HFFc6 (cell line): ENCODE measurements at regions not wholly inside any gene's neighbourhood (a gene's known extent, or its start where the extent isn't known, plus 50 kb on each side); places are given as distances from the start of the nearest gene placed in this dataset.

Source experiments
- DNase-seq: peaks from one replicate; pipeline ENCODE4 v3.0.0-alpha.2; 2018
- H3K27ac Mint-ChIP-seq: 2 replicates; pipeline ENCODE4 v1.8.0; 2020; ENCODE audit warnings: mild to moderate bottlenecking, mixed read lengths
- H3K27me3 Mint-ChIP-seq: 2 replicates; pipeline ENCODE4 v1.8.0; 2021; ENCODE audit warnings: mild to moderate bottlenecking, moderate library complexity, mixed read lengths; ENCODE audit not compliant: insufficient read depth
- H3K36me3 Mint-ChIP-seq: 2 replicates; pipeline ENCODE4 v1.8.0; 2021; ENCODE audit warnings: low read depth, mixed read lengths
- H3K4me1 Mint-ChIP-seq: 2 replicates; pipeline ENCODE4 v1.8.0; 2020; ENCODE audit warnings: low read depth, mixed read lengths
- H3K4me3 Mint-ChIP-seq: 2 replicates; pipeline ENCODE4 v1.8.0; 2020; ENCODE audit warnings: mild to moderate bottlenecking, moderate library complexity, mixed read lengths
- H3K9me3 Mint-ChIP-seq: 2 replicates; pipeline ENCODE4 v1.8.0; 2020; ENCODE audit warnings: mild to moderate bottlenecking, mixed read lengths
- TF ChIP-seq, protein P1 (sequence below): fragments of 200-600 bp; sonication (generic); IDR thresholded peaks from 2 replicates; pipeline ENCODE4 v1.5.0; 2021; ENCODE audit warnings: antibody characterized with exemption, mild to moderate bottlenecking

DNA sequence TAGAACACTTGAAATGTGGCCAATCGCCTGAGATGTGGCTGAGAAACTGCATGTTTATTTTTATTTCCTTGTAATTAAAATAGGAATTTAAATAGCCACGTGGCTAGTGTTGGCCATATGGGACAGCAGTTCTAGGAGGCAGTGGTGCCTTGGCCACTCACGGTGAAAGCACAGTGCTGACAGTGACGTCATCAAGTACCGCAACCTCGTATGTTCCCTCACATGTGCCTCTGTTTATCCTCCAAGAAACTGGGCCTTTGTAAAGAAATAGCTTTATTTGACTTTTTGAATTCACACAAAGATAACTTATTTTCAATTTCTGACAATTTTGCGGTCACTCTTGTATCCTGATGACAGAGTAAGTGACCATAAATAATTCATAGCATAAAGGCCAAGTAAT, 575.0 kb downstream of the DCDC2C start:
- TF ChIP-seq, protein P1, sequence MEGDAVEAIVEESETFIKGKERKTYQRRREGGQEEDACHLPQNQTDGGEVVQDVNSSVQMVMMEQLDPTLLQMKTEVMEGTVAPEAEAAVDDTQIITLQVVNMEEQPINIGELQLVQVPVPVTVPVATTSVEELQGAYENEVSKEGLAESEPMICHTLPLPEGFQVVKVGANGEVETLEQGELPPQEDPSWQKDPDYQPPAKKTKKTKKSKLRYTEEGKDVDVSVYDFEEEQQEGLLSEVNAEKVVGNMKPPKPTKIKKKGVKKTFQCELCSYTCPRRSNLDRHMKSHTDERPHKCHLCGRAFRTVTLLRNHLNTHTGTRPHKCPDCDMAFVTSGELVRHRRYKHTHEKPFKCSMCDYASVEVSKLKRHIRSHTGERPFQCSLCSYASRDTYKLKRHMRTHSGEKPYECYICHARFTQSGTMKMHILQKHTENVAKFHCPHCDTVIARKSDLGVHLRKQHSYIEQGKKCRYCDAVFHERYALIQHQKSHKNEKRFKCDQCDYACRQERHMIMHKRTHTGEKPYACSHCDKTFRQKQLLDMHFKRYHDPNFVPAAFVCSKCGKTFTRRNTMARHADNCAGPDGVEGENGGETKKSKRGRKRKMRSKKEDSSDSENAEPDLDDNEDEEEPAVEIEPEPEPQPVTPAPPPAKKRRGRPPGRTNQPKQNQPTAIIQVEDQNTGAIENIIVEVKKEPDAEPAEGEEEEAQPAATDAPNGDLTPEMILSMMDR = no peak
- DNase-seq = no peak
- H3K27ac Mint-ChIP-seq = no peak overlapping the region
- no peak overlapping the region for H3K4me3 Mint-ChIP-seq
- no peaks in the 10 kb centered on the region for H3K27me3 Mint-ChIP-seq
- peaks cover 4% of the 10 kb centered on the region; the same call in 1 of the 2 replicates for H3K36me3 Mint-ChIP-seq
- no peaks in the 10 kb centered on the region for H3K4me1 Mint-ChIP-seq
- H3K9me3 Mint-ChIP-seq = peaks cover 47% of the 10 kb centered on the region

DNA sequence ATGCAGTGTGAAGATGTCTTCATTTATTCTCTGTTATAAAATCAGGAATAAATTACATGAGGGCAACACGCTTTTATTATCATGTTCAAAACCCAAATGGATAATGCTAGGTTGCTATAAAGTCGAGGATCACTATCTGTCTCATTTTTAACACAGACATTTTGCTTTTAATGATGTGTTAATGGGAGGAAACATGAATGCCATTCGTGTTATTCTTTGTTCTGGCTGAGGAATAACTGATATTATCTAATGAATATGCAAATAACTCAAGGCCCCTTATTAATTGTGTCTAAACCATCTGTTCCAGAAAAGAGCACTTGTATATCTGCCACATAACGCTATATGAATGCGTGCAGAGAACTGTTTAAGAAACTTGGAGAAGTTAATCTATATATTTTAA, 576.1 kb downstream of the DCDC2C start:
- H3K4me3 Mint-ChIP-seq = no peak overlapping the region
- TF ChIP-seq, protein P1 = no peak
- no peaks in the 10 kb centered on the region; the same call in 1 of the 2 replicates for H3K27me3 Mint-ChIP-seq
- DNase-seq = no peak
- H3K36me3 Mint-ChIP-seq = peaks cover 4% of the 10 kb centered on the region; the same call in 1 of the 2 replicates
- H3K27ac Mint-ChIP-seq = no peak overlapping the region
- H3K4me1 Mint-ChIP-seq = no peaks in the 10 kb centered on the region
- peaks cover 50% of the 10 kb centered on the region for H3K9me3 Mint-ChIP-seq

DNA sequence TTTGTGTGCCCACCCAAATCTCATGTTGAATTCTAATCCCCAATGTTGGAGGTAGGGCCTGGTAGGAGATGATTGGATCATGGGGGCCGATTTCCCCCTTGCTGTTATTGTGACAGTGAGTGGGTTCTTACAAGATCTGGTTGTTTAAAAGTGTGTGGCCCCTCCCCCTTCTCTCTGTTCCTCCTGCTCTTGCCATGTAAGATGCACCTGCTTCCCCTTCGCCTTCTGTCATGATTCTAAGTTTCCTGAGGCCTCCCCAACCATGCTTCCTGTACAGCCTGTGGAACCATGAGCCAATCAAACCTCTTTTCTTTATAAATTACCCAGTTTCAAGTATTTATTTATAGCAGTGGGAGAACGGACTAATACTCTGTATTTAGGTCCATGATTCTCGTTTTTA, 588.1 kb downstream of the DCDC2C start:
- H3K27me3 Mint-ChIP-seq = no peaks in the 10 kb centered on the region; the same call in 1 of the 2 replicates

DNA sequence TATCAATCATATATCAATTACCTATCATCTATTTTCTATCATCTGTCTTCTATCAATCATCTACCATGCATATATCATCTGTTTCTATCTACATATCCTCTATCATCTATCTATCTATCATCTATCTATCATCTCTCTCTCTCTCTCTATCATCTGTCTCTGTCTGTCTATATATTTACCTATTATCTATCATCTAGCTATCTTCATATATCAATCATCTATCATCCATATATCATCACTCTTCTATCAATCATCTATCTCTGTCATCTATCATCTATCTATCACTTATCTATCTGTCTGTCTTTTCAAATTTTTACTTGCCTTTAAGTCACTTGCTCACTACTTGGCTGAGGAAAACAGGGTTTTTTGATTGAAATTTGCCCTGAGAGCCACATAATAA, 592.3 kb downstream of the DCDC2C start:
- DNase-seq = no peak
- Mint-ChIP-seq H3K4me1 (no peaks in the 10 kb centered on the region), H3K27ac (no peak overlapping the region), H3K4me3 (no peak overlapping the region), H3K27me3 (no peaks in the 10 kb centered on the region; the same call in 1 of the 2 replicates), H3K36me3 (0 out of 2 replicates have a peak, but pooled peaks cover 5% of the 10 kb centered on the region), H3K9me3 (peaks cover 47% of the 10 kb centered on the region)
- TF ChIP-seq, protein P1 = no peak

More for the DNA sequence above, 588.1 kb downstream of the DCDC2C start:
- H3K4me1 Mint-ChIP-seq = no peaks in the 10 kb centered on the region
- H3K27ac Mint-ChIP-seq = no peak overlapping the region
- H3K9me3 Mint-ChIP-seq = peaks cover 40% of the 10 kb centered on the region
- no peak overlapping the region for H3K4me3 Mint-ChIP-seq
- 0 out of 2 replicates have a peak, but pooled peaks cover 5% of the 10 kb centered on the region for H3K36me3 Mint-ChIP-seq
- DNase-seq = no peak
- TF ChIP-seq, protein P1 = no peak

DNA sequence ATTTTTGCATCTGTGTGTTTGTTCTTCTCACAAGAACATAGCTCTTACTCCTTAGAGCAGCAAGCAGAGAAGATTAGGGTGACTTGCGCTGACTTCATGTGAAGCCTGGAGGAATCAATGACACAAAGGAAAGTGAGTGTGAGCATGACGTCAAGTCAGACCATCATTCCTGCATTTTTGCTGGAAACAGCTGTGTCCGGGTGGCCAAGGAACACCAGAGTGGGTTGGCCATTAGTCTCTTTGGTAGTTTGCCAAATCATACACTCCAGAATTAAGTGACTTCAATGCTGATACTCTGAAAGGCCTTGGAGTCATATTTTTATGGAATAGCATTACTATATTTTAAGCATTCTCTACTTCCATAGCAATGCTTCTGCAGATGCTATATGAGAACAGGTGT, 597.2 kb downstream of the DCDC2C start:
- no peaks in the 10 kb centered on the region for H3K4me1 Mint-ChIP-seq
- H3K27ac Mint-ChIP-seq = no peak overlapping the region
- no peaks in the 10 kb centered on the region for H3K36me3 Mint-ChIP-seq
- TF ChIP-seq, protein P1 = no peak
- H3K27me3 Mint-ChIP-seq = no peaks in the 10 kb centered on the region; the same call in 1 of the 2 replicates
- H3K4me3 Mint-ChIP-seq = no peak overlapping the region
- H3K9me3 Mint-ChIP-seq = peaks cover 69% of the 10 kb centered on the region
- no peak for DNase-seq

DNA sequence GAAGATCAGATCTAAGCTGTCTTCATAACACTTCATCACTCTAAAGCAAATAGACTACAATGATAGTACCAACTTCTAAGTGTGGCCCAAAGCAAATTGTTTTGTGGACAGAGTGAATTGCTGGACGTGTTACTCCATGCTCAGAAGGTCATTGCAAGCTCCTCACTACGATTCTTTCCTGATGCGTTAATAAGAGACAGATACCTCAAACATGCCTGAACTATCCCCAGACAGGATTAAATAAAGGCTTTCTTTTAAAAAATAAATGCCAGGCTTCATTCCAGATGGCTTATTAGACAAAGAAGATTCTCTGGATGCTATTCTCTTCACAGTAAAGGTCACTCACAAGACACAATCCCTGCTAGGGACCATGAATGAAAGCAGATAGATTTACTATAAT, 621.2 kb downstream of the DCDC2C start:
- Mint-ChIP-seq H3K27me3 (no peaks in the 10 kb centered on the region), H3K36me3 (no peaks in the 10 kb centered on the region), H3K4me3 (no peak overlapping the region), H3K9me3 (peaks cover 35% of the 10 kb centered on the region), H3K4me1 (no peaks in the 10 kb centered on the region), H3K27ac (no peak overlapping the region)
- TF ChIP-seq, protein P1 = no peak
- no peak for DNase-seq
